ENCODE measurements at regions not wholly inside any gene's neighbourhood (a gene's known extent, or its start where the extent isn't known, plus 50 kb on each side); places are given as distances from the start of the nearest gene placed in this dataset.

DNA sequence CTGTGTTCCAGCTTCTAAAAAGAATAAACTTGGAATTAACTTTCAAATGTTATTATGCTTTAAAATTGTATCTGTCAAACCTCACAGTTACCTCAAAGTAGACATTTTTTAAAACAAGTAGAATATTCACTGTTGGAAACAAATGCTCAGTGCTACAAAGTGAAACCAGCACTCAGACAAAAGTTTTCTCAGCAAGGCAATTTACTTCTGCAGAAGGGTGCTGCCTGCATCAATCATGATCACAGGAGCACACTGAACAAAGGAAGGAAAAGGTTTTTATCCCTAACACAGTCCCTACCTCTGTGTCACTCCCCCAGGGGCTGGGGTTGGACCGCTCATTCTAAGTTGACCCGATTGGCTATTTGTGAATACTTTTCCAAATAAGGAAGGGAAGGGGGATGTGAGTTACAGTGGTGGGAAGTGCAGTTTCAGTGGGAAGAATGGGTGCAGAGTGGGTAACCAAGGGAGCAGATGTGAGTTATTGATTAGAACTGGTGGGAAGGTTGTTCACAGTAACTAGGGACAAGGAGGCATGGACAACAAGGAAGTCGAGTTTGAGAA lies 63.0 kb upstream of the CDK20 start:
- TF ChIP-seq, protein P1, sequence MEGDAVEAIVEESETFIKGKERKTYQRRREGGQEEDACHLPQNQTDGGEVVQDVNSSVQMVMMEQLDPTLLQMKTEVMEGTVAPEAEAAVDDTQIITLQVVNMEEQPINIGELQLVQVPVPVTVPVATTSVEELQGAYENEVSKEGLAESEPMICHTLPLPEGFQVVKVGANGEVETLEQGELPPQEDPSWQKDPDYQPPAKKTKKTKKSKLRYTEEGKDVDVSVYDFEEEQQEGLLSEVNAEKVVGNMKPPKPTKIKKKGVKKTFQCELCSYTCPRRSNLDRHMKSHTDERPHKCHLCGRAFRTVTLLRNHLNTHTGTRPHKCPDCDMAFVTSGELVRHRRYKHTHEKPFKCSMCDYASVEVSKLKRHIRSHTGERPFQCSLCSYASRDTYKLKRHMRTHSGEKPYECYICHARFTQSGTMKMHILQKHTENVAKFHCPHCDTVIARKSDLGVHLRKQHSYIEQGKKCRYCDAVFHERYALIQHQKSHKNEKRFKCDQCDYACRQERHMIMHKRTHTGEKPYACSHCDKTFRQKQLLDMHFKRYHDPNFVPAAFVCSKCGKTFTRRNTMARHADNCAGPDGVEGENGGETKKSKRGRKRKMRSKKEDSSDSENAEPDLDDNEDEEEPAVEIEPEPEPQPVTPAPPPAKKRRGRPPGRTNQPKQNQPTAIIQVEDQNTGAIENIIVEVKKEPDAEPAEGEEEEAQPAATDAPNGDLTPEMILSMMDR (IDR thresholded peaks at IDR 0.05; ENCODE audit: low read depth, low read length, missing input control): no peak
- TF ChIP-seq, protein P2, sequence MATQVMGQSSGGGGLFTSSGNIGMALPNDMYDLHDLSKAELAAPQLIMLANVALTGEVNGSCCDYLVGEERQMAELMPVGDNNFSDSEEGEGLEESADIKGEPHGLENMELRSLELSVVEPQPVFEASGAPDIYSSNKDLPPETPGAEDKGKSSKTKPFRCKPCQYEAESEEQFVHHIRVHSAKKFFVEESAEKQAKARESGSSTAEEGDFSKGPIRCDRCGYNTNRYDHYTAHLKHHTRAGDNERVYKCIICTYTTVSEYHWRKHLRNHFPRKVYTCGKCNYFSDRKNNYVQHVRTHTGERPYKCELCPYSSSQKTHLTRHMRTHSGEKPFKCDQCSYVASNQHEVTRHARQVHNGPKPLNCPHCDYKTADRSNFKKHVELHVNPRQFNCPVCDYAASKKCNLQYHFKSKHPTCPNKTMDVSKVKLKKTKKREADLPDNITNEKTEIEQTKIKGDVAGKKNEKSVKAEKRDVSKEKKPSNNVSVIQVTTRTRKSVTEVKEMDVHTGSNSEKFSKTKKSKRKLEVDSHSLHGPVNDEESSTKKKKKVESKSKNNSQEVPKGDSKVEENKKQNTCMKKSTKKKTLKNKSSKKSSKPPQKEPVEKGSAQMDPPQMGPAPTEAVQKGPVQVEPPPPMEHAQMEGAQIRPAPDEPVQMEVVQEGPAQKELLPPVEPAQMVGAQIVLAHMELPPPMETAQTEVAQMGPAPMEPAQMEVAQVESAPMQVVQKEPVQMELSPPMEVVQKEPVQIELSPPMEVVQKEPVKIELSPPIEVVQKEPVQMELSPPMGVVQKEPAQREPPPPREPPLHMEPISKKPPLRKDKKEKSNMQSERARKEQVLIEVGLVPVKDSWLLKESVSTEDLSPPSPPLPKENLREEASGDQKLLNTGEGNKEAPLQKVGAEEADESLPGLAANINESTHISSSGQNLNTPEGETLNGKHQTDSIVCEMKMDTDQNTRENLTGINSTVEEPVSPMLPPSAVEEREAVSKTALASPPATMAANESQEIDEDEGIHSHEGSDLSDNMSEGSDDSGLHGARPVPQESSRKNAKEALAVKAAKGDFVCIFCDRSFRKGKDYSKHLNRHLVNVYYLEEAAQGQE (IDR thresholded peaks at IDR 0.05): no peak
- no peak for TF ChIP-seq GABPA (IDR thresholded peaks at IDR 0.05 in 1 of 2, conservative IDR thresholded peaks at IDR 0.05 in 1 of 2)
- TF ChIP-seq, protein P3, sequence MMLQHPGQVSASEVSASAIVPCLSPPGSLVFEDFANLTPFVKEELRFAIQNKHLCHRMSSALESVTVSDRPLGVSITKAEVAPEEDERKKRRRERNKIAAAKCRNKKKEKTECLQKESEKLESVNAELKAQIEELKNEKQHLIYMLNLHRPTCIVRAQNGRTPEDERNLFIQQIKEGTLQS (IDR thresholded peaks at IDR 0.05): no peak
